ENCODE measurements at regions not wholly inside any gene's neighbourhood (a gene's known extent, or its start where the extent isn't known, plus 50 kb on each side); places are given as distances from the start of the nearest gene placed in this dataset.

GRCh38 chr11:116500947-116501602 is 271.7 kb downstream of the BUD13 start:
- H3K9me3 ChIP-seq (ENCODE audit: control insufficient read depth in 2 of 2, insufficient read depth in 1 of 2, low read length in 1 of 2): no peaks in the 10 kb centered on the region
- peaks cover 31 to 56% of the 10 kb centered on the region in 2 donors for H3K27me3 ChIP-seq (ENCODE audit: control insufficient read depth in 2 of 2, insufficient read depth in 1 of 2, low read length in 1 of 2)
- 10% methylated on average over 18 of the region's 18 CpGs for WGBS
- no peak overlapping the region for H3K4me3 ChIP-seq (ENCODE audit: low read length in 2 of 2)
- no peaks in the 10 kb centered on the region for H3K4me1 ChIP-seq (ENCODE audit: control insufficient read depth in 2 of 2, insufficient read depth in 2 of 2, low read length in 2 of 2)
- DNase-seq (ENCODE audit: low read depth in 6 of 9, low spot score in 9 of 9): no peak
- H3K27ac ChIP-seq (ENCODE audit: low read depth in 1 of 2, low read length in 1 of 2): no peak overlapping the region
- no peaks in the 10 kb centered on the region for H3K36me3 ChIP-seq (ENCODE audit: control insufficient read depth in 2 of 2, insufficient read depth in 2 of 2, low read length in 1 of 2)

GRCh38 chr11:116500026-116500946 is 272.5 kb downstream of the BUD13 start:
- Histone ChIP-seq H3K36me3 (ENCODE audit: control insufficient read depth in 2 of 2, insufficient read depth in 2 of 2, low read length in 1 of 2) (no peaks in the 10 kb centered on the region), H3K4me3 (ENCODE audit: low read length in 2 of 2) (no peak overlapping the region), H3K9me3 (ENCODE audit: control insufficient read depth in 2 of 2, insufficient read depth in 1 of 2, low read length in 1 of 2) (no peaks in the 10 kb centered on the region), H3K27ac (ENCODE audit: low read depth in 1 of 2, low read length in 1 of 2) (no peak overlapping the region), H3K27me3 (ENCODE audit: control insufficient read depth in 2 of 2, insufficient read depth in 1 of 2, low read length in 1 of 2) (peaks cover 31 to 52% of the 10 kb centered on the region in 2 donors), H3K4me1 (ENCODE audit: control insufficient read depth in 2 of 2, insufficient read depth in 2 of 2, low read length in 2 of 2) (no peaks in the 10 kb centered on the region)
- DNase-seq (ENCODE audit: low read depth in 6 of 9, low spot score in 9 of 9): no peak
- WGBS: 28% methylated on average over 45 of the region's 45 CpGs

GRCh38 chr11:116499396-116500003 is 273.3 kb downstream of the BUD13 start:
- H3K9me3 ChIP-seq (ENCODE audit: control insufficient read depth in 2 of 2, insufficient read depth in 1 of 2, low read length in 1 of 2): no peaks in the 10 kb centered on the region
- H3K27me3 ChIP-seq (ENCODE audit: control insufficient read depth in 2 of 2, insufficient read depth in 1 of 2, low read length in 1 of 2): peaks cover 31 to 46% of the 10 kb centered on the region in 2 donors
- no peak overlapping the region for H3K4me3 ChIP-seq (ENCODE audit: low read length in 2 of 2)
- WGBS: 24% methylated on average over 17 of the region's 17 CpGs
- H3K27ac ChIP-seq (ENCODE audit: low read depth in 1 of 2, low read length in 1 of 2): no peak overlapping the region
- H3K4me1 ChIP-seq (ENCODE audit: control insufficient read depth in 2 of 2, insufficient read depth in 2 of 2, low read length in 2 of 2): no peaks in the 10 kb centered on the region
- peak in 5 of 9 donors; percentile 4 to 48 (median 25) for DNase-seq (ENCODE audit: low read depth in 6 of 9, low spot score in 9 of 9)
- H3K36me3 ChIP-seq (ENCODE audit: control insufficient read depth in 2 of 2, insufficient read depth in 2 of 2, low read length in 1 of 2): no peaks in the 10 kb centered on the region

- Histone ChIP-seq H3K9me3 (ENCODE audit: control insufficient read depth in 2 of 2, insufficient read depth in 1 of 2, low read length in 1 of 2) (no peaks in the 10 kb centered on the region), H3K27me3 (ENCODE audit: control insufficient read depth in 2 of 2, insufficient read depth in 1 of 2, low read length in 1 of 2) (peaks cover 31 to 44% of the 10 kb centered on the region in 2 donors), H3K36me3 (ENCODE audit: control insufficient read depth in 2 of 2, insufficient read depth in 2 of 2, low read length in 1 of 2) (no peaks in the 10 kb centered on the region), H3K27ac (ENCODE audit: low read depth in 1 of 2, low read length in 1 of 2) (no peak overlapping the region), H3K4me1 (ENCODE audit: control insufficient read depth in 2 of 2, insufficient read depth in 2 of 2, low read length in 2 of 2) (no peaks in the 10 kb centered on the region), H3K4me3 (ENCODE audit: low read length in 2 of 2) (no peak overlapping the region)
- DNase-seq (ENCODE audit: low read depth in 6 of 9, low spot score in 9 of 9): no peak
- 81% methylated on average over 6 of the region's 6 CpGs for WGBS
Measured at GRCh38 chr11:116498161-116498560, 274.6 kb downstream of the BUD13 start.

GRCh38 chr11:116492600-116492999 is 280.2 kb downstream of the BUD13 start:
- no peaks in the 10 kb centered on the region for H3K4me1 ChIP-seq (ENCODE audit: control insufficient read depth in 2 of 2, insufficient read depth in 2 of 2, low read length in 2 of 2)
- peaks cover 0 to 6% of the 10 kb centered on the region in 2 donors for H3K27me3 ChIP-seq (ENCODE audit: control insufficient read depth in 2 of 2, insufficient read depth in 1 of 2, low read length in 1 of 2)
- 94% methylated on average over 3 of the region's 3 CpGs for WGBS
- no peaks in the 10 kb centered on the region for H3K9me3 ChIP-seq (ENCODE audit: control insufficient read depth in 2 of 2, insufficient read depth in 1 of 2, low read length in 1 of 2)
- H3K4me3 ChIP-seq (ENCODE audit: low read length in 2 of 2): no peak overlapping the region
- H3K36me3 ChIP-seq (ENCODE audit: control insufficient read depth in 2 of 2, insufficient read depth in 2 of 2, low read length in 1 of 2): no peaks in the 10 kb centered on the region
- H3K27ac ChIP-seq (ENCODE audit: low read depth in 1 of 2, low read length in 1 of 2): no peak overlapping the region
- DNase-seq (ENCODE audit: low read depth in 6 of 9, low spot score in 9 of 9): no peak

GRCh38 chr11:116488836-116489389 is 283.9 kb downstream of the BUD13 start:
- no peak overlapping the region for H3K27ac ChIP-seq (ENCODE audit: low read depth in 1 of 2, low read length in 1 of 2)
- H3K9me3 ChIP-seq (ENCODE audit: control insufficient read depth in 2 of 2, insufficient read depth in 1 of 2, low read length in 1 of 2): no peaks in the 10 kb centered on the region
- H3K27me3 ChIP-seq (ENCODE audit: control insufficient read depth in 2 of 2, insufficient read depth in 1 of 2, low read length in 1 of 2): peaks cover 0 to 6% of the 10 kb centered on the region in 2 donors
- 77% methylated on average over 11 of the region's 11 CpGs for WGBS
- no peaks in the 10 kb centered on the region for H3K36me3 ChIP-seq (ENCODE audit: control insufficient read depth in 2 of 2, insufficient read depth in 2 of 2, low read length in 1 of 2)
- no peaks in the 10 kb centered on the region for H3K4me1 ChIP-seq (ENCODE audit: control insufficient read depth in 2 of 2, insufficient read depth in 2 of 2, low read length in 2 of 2)
- no peak for DNase-seq (ENCODE audit: low read depth in 6 of 9, low spot score in 9 of 9)
- H3K4me3 ChIP-seq (ENCODE audit: low read length in 2 of 2): no peak overlapping the region

GRCh38 chr11:116485425-116485824 is 287.4 kb downstream of the BUD13 start:
- H3K27ac ChIP-seq (ENCODE audit: low read depth in 1 of 2, low read length in 1 of 2): no peak overlapping the region
- no peaks in the 10 kb centered on the region for H3K9me3 ChIP-seq (ENCODE audit: control insufficient read depth in 2 of 2, insufficient read depth in 1 of 2, low read length in 1 of 2)
- H3K4me3 ChIP-seq (ENCODE audit: low read length in 2 of 2): no peak overlapping the region
- peaks cover 0 to 6% of the 10 kb centered on the region in 2 donors for H3K27me3 ChIP-seq (ENCODE audit: control insufficient read depth in 2 of 2, insufficient read depth in 1 of 2, low read length in 1 of 2)
- DNase-seq (ENCODE audit: low read depth in 6 of 9, low spot score in 9 of 9): no peak
- H3K4me1 ChIP-seq (ENCODE audit: control insufficient read depth in 2 of 2, insufficient read depth in 2 of 2, low read length in 2 of 2): no peaks in the 10 kb centered on the region
- no peaks in the 10 kb centered on the region for H3K36me3 ChIP-seq (ENCODE audit: control insufficient read depth in 2 of 2, insufficient read depth in 2 of 2, low read length in 1 of 2)
- WGBS: 92% methylated on average over 4 of the region's 4 CpGs

GRCh38 chr11:116482716-116483115 is 290.1 kb downstream of the BUD13 start:
- WGBS: 89% methylated on average over 4 of the region's 4 CpGs
- no peak overlapping the region for H3K27ac ChIP-seq (ENCODE audit: low read depth in 1 of 2, low read length in 1 of 2)
- DNase-seq (ENCODE audit: low read depth in 6 of 9, low spot score in 9 of 9): no peak
- no peaks in the 10 kb centered on the region for H3K36me3 ChIP-seq (ENCODE audit: control insufficient read depth in 2 of 2, insufficient read depth in 2 of 2, low read length in 1 of 2)
- H3K27me3 ChIP-seq (ENCODE audit: control insufficient read depth in 2 of 2, insufficient read depth in 1 of 2, low read length in 1 of 2): no peaks in the 10 kb centered on the region
- H3K4me1 ChIP-seq (ENCODE audit: control insufficient read depth in 2 of 2, insufficient read depth in 2 of 2, low read length in 2 of 2): no peaks in the 10 kb centered on the region
- H3K4me3 ChIP-seq (ENCODE audit: low read length in 2 of 2): no peak overlapping the region
- H3K9me3 ChIP-seq (ENCODE audit: control insufficient read depth in 2 of 2, insufficient read depth in 1 of 2, low read length in 1 of 2): no peaks in the 10 kb centered on the region

All from thymus (tissue), 11 donors.